ENCODE measurements at regions not wholly inside any gene's neighbourhood (a gene's known extent, or its start where the extent isn't known, plus 50 kb on each side); places are given as distances from the start of the nearest gene placed in this dataset.

GRCh38 chr2:220147161-220148038 lies 520.0 kb downstream of the SLC4A3 start:
- no peak for TF ChIP-seq CTCF (IDR thresholded peaks at IDR 0.05)
- TF ChIP-seq POLR2A (IDR thresholded peaks at IDR 0.05), result no peak
